HEK293T (cell line): ENCODE measurements at regions not wholly inside any gene's neighbourhood (a gene's known extent, or its start where the extent isn't known, plus 50 kb on each side); places are given as distances from the start of the nearest gene placed in this dataset.

Experiments used
- CTCF ChIA-PET: fragments of 350-600 bp; formaldehyde crosslinking; extraction: SDS; loops from one replicate; lab custom pipeline; 2021; ENCODE audit warnings: antibody characterized with exemption, inconsistent platforms; lab: Yijun Ruan, JAX
- POLR2A ChIA-PET: fragments of 350-600 bp; formaldehyde crosslinking; extraction: SDS; loops from one replicate; lab custom pipeline; 2020; ENCODE audit warnings: antibody characterized with exemption, inconsistent platforms; lab: Yijun Ruan, JAX
- DNase-seq: peaks from one replicate; pipeline ENCODE4 v3.0.0; 2012; ENCODE audit warnings: mixed read lengths; ENCODE audit errors: extremely low spot score
- ARNT ChIP-seq: fragments of 450-650 bp; IDR thresholded peaks from 2 replicates; pipeline ENCODE4 v1.6.1; 2017; ENCODE audit warnings: mild to moderate bottlenecking
- BHLHE40 ChIP-seq: fragments of 450-650 bp; IDR thresholded peaks from 2 replicates; pipeline ENCODE4 v1.6.1; 2016; ENCODE audit warnings: mild to moderate bottlenecking, moderate library complexity, borderline replicate concordance
- CTBP1 ChIP-seq: fragments of 450-650 bp; IDR thresholded peaks from 2 replicates; pipeline ENCODE4 v1.6.1; 2016; ENCODE audit warnings: borderline replicate concordance
- ELF4 ChIP-seq: fragments of 450-650 bp; IDR thresholded peaks from 2 replicates; pipeline ENCODE4 v1.6.1; 2017; ENCODE audit warnings: antibody characterized with exemption
- FOXA1 ChIP-seq: fragments of 450-650 bp; IDR thresholded peaks from 2 replicates; pipeline ENCODE4 v1.6.1; 2016; ENCODE audit warnings: mild to moderate bottlenecking
- FOXK2 ChIP-seq: fragments of 450-650 bp; IDR thresholded peaks from 2 replicates; pipeline ENCODE4 v1.6.1; 2016; ENCODE audit warnings: mild to moderate bottlenecking
- FOXM1 ChIP-seq: fragments of 450-650 bp; IDR thresholded peaks from 2 replicates; pipeline ENCODE4 v1.6.1; 2017; ENCODE audit warnings: mild to moderate bottlenecking, borderline replicate concordance
- HDGF ChIP-seq: fragments of 450-650 bp; IDR thresholded peaks from 2 replicates; pipeline ENCODE4 v1.6.1; 2017; ENCODE audit warnings: antibody characterized with exemption, borderline replicate concordance
- L3MBTL2 ChIP-seq: fragments of 450-650 bp; conservative IDR thresholded peaks from 2 replicates; pipeline ENCODE4 v1.6.1; 2016; ENCODE audit warnings: mild to moderate bottlenecking
- LEF1 ChIP-seq: fragments of 450-650 bp; IDR thresholded peaks from 2 replicates; pipeline ENCODE4 v1.6.1; 2017; ENCODE audit warnings: mild to moderate bottlenecking, borderline replicate concordance
- NFRKB ChIP-seq: fragments of 450-650 bp; IDR thresholded peaks from 2 replicates; pipeline ENCODE4 v1.6.1; 2016; ENCODE audit warnings: mild to moderate bottlenecking, moderate library complexity
- PKNOX1 ChIP-seq: fragments of 450-650 bp; IDR thresholded peaks from 2 replicates; pipeline ENCODE4 v1.6.1; 2016
- SP1 ChIP-seq: fragments of 450-650 bp; IDR thresholded peaks from 2 replicates; pipeline ENCODE4 v1.6.1; 2017
- SUZ12 ChIP-seq: fragments of 450-650 bp; IDR thresholded peaks from 2 replicates; pipeline ENCODE4 v1.6.1; 2016; ENCODE audit warnings: mild to moderate bottlenecking
- TARDBP ChIP-seq: fragments of 450-650 bp; IDR thresholded peaks from 2 replicates; pipeline ENCODE4 v1.6.1; 2016
- ZNF384 ChIP-seq: fragments of 450-650 bp; IDR thresholded peaks from 2 replicates; pipeline ENCODE4 v1.6.1; 2016

GRCh38 chr9:88308831-88309560 is 79.2 kb upstream of the SPIN1 start:
- TF ChIP-seq FOXK2 (no peak), SP1 (no peak), ARNT (no peak), L3MBTL2 (no peak), PKNOX1 (no peak), CTBP1 (no peak), FOXM1 (no peak), ZNF384 (no peak), LEF1 (no peak), HDGF (no peak), FOXA1 (no peak)
- POLR2A ChIA-PET, result no interaction called here
- no peak for DNase-seq
- CTCF ChIA-PET, result no interaction called here

GRCh38 chr9:88307136-88307535 is 81.1 kb upstream of the SPIN1 start:
- ChIA-PET CTCF (no interaction called here), POLR2A (no interaction called here)
- no peak for DNase-seq
- no peak for TF ChIP-seq HDGF
- no peak for TF ChIP-seq NFRKB
- TF ChIP-seq ARNT, result no peak
- no peak for TF ChIP-seq FOXM1
- TF ChIP-seq PKNOX1, result no peak
- TF ChIP-seq LEF1, result no peak
- TF ChIP-seq L3MBTL2, result no peak
- no peak for TF ChIP-seq CTBP1
- no peak for TF ChIP-seq SP1
- TF ChIP-seq SUZ12, result no peak
- no peak for TF ChIP-seq BHLHE40
- TF ChIP-seq TARDBP, result no peak
- no peak for TF ChIP-seq ELF4
- no peak for TF ChIP-seq FOXK2
- no peak for TF ChIP-seq FOXA1
- TF ChIP-seq ZNF384, result no peak

- POLR2A ChIA-PET, result no interaction called here
- CTCF ChIA-PET, result no interaction called here
- DNase-seq, result no peak
- TF ChIP-seq NFRKB, result no peak
- no peak for TF ChIP-seq FOXA1
- no peak for TF ChIP-seq FOXK2
- no peak for TF ChIP-seq ARNT
- TF ChIP-seq SP1, result no peak
- no peak for TF ChIP-seq L3MBTL2
- TF ChIP-seq ZNF384, result no peak
- no peak for TF ChIP-seq ELF4
- TF ChIP-seq BHLHE40, result no peak
- no peak for TF ChIP-seq HDGF
- no peak for TF ChIP-seq PKNOX1
- no peak for TF ChIP-seq CTBP1
- no peak for TF ChIP-seq TARDBP
- no peak for TF ChIP-seq LEF1
Measured at GRCh38 chr9:88303721-88304451, 84.4 kb upstream of the SPIN1 start.

DNA sequence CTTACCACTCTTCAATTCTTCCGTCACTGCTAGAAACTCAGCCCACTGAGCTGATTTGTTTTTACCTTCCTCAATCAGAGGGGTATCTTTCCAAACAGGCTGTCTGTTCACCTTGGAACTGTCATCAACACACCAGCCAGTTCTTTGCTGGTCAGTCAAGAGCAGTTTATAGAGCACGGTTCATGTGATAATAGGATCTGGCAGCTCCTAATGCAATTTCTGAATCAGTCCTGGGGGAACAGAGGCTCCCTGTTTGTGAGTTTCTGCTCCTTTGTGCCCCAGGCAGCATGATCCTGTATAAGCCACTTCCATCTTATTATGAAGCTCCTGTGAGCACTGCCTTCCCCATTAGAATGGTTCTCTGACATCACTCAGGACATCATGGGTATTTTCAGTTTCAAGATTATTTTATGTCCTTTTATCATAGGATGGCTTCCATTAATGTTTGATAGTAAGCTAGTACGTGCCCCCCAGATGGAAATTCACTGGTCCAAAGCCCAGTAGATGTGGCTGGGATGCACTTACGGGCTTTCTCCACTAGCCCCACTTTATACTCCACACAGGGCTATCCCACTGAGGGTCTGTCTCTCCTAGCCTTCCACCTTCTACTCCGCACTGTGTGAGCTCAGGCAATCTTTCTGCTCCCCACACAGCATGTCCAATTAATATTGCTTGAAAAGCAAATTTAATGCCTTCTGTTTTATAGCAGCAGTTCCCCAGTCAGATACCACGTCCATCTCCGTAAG is 85.5 kb upstream of the SPIN1 start:
- POLR2A ChIA-PET, result no interaction called here
- CTCF ChIA-PET, result no interaction called here
- no peak for TF ChIP-seq CTBP1
- TF ChIP-seq FOXA1, result no peak
- no peak for TF ChIP-seq HDGF
- no peak for TF ChIP-seq ARNT
- TF ChIP-seq ZNF384, result no peak
- no peak for TF ChIP-seq SUZ12
- TF ChIP-seq SP1, result no peak
- no peak for TF ChIP-seq FOXK2
- TF ChIP-seq TARDBP, result no peak
- TF ChIP-seq NFRKB, result no peak
- TF ChIP-seq LEF1, result no peak
- TF ChIP-seq L3MBTL2, result no peak
- TF ChIP-seq PKNOX1, result no peak
- TF ChIP-seq BHLHE40, result no peak
- no peak for TF ChIP-seq ELF4
- no peak for TF ChIP-seq FOXM1
- no peak for DNase-seq

- TF ChIP-seq SUZ12, result no peak
- no peak for TF ChIP-seq NFRKB
- no peak for TF ChIP-seq FOXA1
- TF ChIP-seq ZNF384, result no peak
- TF ChIP-seq TARDBP, result no peak
- no peak for TF ChIP-seq SP1
- TF ChIP-seq CTBP1, result no peak
- no peak for TF ChIP-seq ARNT
- TF ChIP-seq L3MBTL2, result no peak
- TF ChIP-seq FOXK2, result no peak
- TF ChIP-seq FOXM1, result no peak
- no peak for TF ChIP-seq PKNOX1
- no peak for TF ChIP-seq HDGF
- no peak for TF ChIP-seq LEF1
- no peak for TF ChIP-seq ELF4
- ChIA-PET POLR2A (no interaction called here), CTCF (no interaction called here)
- DNase-seq, result no peak
Measured at GRCh38 chr9:88300556-88300955, 87.7 kb upstream of the SPIN1 start.
